Upper lobe of right lung (tissue), 1 donor: ENCODE measurements at regions not wholly inside any gene's neighbourhood (a gene's known extent, or its start where the extent isn't known, plus 50 kb on each side); places are given as distances from the start of the nearest gene placed in this dataset.
A peak's percentile ranks its signal among the peaks of the same experiment; 100 is the strongest.

ENCODE experiments used
- ATAC-seq: fragments of 200-7000 bp; cut with Tn5 transposase; one replicate; pipeline ENCODE4 v1.9.1; 2020; ENCODE audit warnings: mild to moderate bottlenecking, moderate library complexity
- DNase-seq: peaks from one replicate; pipeline ENCODE4 v3.0.0-alpha.2; 2020
- H3K27ac ChIP-seq: fragments of 200-600 bp; one replicate; pipeline ENCODE4 v1.8.0; 2022
- H3K27me3 ChIP-seq: fragments of 200-600 bp; one replicate; pipeline ENCODE4 v1.8.0; 2022; ENCODE audit warnings: mild to moderate bottlenecking
- H3K36me3 ChIP-seq: fragments of 200-600 bp; one replicate; pipeline ENCODE4 v1.8.0; 2022
- H3K4me1 ChIP-seq: fragments of 200-600 bp; one replicate; pipeline ENCODE4 v1.8.0; 2022
- H3K4me3 ChIP-seq: fragments of 200-600 bp; one replicate; pipeline ENCODE4 v1.8.0; 2022; ENCODE audit warnings: mild to moderate bottlenecking
- H3K9me3 ChIP-seq: fragments of 200-600 bp; one replicate; pipeline ENCODE4 v1.8.0; 2022
- CTCF ChIP-seq: fragments of 200-600 bp; IDR thresholded peaks from one replicate; pipeline ENCODE4 v1.8.0; 2022; ENCODE audit warnings: antibody characterized with exemption
- intact Hi-C: fragments of 100-400 bp; cut with DNase I; formaldehyde crosslinking; loops from one replicate; pipeline ENCODE4 v1.11.0; 2022
- donor health status: DM: no; HTN: yes; CAD: no; lungs with severe emphysema.

- H3K36me3 ChIP-seq = no peaks in the 10 kb centered on the region
- no peaks in the 10 kb centered on the region for H3K9me3 ChIP-seq
- ATAC-seq = no peak
- no peak overlapping the region for H3K4me3 ChIP-seq
- intact Hi-C loops = no loop called here
- TF ChIP-seq CTCF = no peak
- no peaks in the 10 kb centered on the region for H3K27me3 ChIP-seq
- no peaks in the 10 kb centered on the region for H3K4me1 ChIP-seq
- H3K27ac ChIP-seq = no peak overlapping the region
- DNase-seq = no peak
Measured at GRCh38 chr9:111192650-111193049, 137.4 kb downstream of the OR2K2 start.

- Histone ChIP-seq H3K9me3 (no peaks in the 10 kb centered on the region), H3K4me1 (no peaks in the 10 kb centered on the region), H3K36me3 (no peaks in the 10 kb centered on the region), H3K4me3 (no peak overlapping the region), H3K27ac (no peak overlapping the region), H3K27me3 (no peaks in the 10 kb centered on the region)
- DNase-seq (no peak), ATAC-seq (no peak)
- intact Hi-C loops = no loop called here
- no peak for TF ChIP-seq CTCF
Measured at GRCh38 chr9:111190347-111190746, 139.7 kb downstream of the OR2K2 start.

GRCh38 chr9:111187376-111187775 is 142.6 kb downstream of the OR2K2 start:
- no peak for DNase-seq
- no peak for TF ChIP-seq CTCF
- Histone ChIP-seq H3K36me3 (no peaks in the 10 kb centered on the region), H3K27me3 (no peaks in the 10 kb centered on the region), H3K4me1 (no peaks in the 10 kb centered on the region), H3K27ac (no peak overlapping the region), H3K4me3 (no peak overlapping the region), H3K9me3 (no peaks in the 10 kb centered on the region)
- intact Hi-C loops = no loop called here
- no peak for ATAC-seq

DNA sequence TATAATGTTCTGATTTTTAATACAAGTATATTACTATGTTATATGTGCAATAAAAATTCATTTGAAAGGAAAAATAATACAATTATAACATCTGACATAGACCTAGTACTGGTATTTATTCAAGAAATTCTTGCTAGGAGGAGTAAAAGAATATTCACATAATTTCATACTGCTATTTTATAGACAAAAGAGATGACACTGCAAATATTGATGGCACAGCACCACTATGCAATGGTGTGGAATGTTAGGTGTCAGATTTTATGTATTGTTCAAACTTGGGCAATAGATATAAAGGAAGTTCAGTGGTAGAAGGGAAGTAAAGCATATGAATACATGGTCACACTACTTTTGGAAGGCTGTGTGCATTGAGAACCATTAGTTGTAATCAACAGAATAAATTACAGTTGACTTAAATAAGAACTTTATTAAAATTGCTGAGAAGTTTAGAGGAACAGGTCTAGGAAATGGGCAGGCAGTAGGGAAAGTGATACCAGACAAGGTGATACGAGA is 143.9 kb downstream of the OR2K2 start:
- no peaks in the 10 kb centered on the region for H3K36me3 ChIP-seq
- no peaks in the 10 kb centered on the region for H3K9me3 ChIP-seq
- no peak for TF ChIP-seq CTCF
- H3K4me1 ChIP-seq = no peaks in the 10 kb centered on the region
- DNase-seq (no peak), ATAC-seq (no peak)
- H3K4me3 ChIP-seq = no peak overlapping the region
- no peaks in the 10 kb centered on the region for H3K27me3 ChIP-seq
- intact Hi-C loops = no loop called here
- H3K27ac ChIP-seq = no peak overlapping the region

GRCh38 chr9:111180811-111181210 is 142.5 kb upstream of the LPAR1 start:
- H3K27ac ChIP-seq = no peak overlapping the region
- H3K4me3 ChIP-seq = no peak overlapping the region
- no peaks in the 10 kb centered on the region for H3K27me3 ChIP-seq
- no peak for TF ChIP-seq CTCF
- intact Hi-C loops = no loop called here
- no peak for DNase-seq
- no peaks in the 10 kb centered on the region for H3K4me1 ChIP-seq
- no peaks in the 10 kb centered on the region for H3K9me3 ChIP-seq
- no peaks in the 10 kb centered on the region for H3K36me3 ChIP-seq
- no peak for ATAC-seq

DNA sequence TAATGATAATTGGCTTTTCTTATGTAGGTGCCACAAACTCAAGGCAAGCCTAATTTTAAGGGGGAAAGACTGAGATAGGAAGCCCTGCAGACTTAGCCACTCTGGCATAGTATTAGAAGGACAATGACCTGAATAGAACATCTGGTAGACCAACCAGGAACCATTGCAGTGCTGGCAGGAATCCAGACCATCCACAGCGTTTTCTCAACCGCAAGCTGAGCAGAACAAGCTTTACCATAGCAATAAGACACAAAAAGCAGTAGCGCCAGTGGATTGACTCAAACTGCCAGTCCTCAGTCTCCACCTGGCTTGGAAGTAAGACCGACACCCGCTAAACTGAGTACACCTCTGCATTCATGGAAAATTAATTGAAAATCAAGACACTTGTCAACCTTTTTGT is 141.3 kb upstream of the LPAR1 start:
- Histone ChIP-seq H3K27ac (no peak overlapping the region), H3K27me3 (no peaks in the 10 kb centered on the region), H3K36me3 (no peaks in the 10 kb centered on the region), H3K9me3 (no peaks in the 10 kb centered on the region), H3K4me1 (no peaks in the 10 kb centered on the region), H3K4me3 (no peak overlapping the region)
- no peak for TF ChIP-seq CTCF
- DNase-seq (no peak), ATAC-seq (peak; percentile 34)
- intact Hi-C loops = no loop called here
